Lower leg skin (tissue), 3 donors: ENCODE measurements at regions not wholly inside any gene's neighbourhood (a gene's known extent, or its start where the extent isn't known, plus 50 kb on each side); places are given as distances from the start of the nearest gene placed in this dataset.

Experiments used
- POLR2A ChIP-seq, 2 donors: fragments of 450-650 bp; IDR thresholded peaks; one replicate each; pipeline ENCODE4 v1.6.1; 2016 to 2017; ENCODE audit warnings: antibody characterized with exemption in 2 of 2, mild to moderate bottlenecking in 1 of 2, moderate library complexity in 1 of 2
- TF ChIP-seq, protein P1 (sequence below), 3 donors: fragments of 450-650 bp; IDR thresholded peaks; one replicate each; pipeline ENCODE4 v1.5.1; 2016; ENCODE audit warnings: antibody characterized with exemption in 3 of 3, mild to moderate bottlenecking in 3 of 3, moderate library complexity in 2 of 3

DNA sequence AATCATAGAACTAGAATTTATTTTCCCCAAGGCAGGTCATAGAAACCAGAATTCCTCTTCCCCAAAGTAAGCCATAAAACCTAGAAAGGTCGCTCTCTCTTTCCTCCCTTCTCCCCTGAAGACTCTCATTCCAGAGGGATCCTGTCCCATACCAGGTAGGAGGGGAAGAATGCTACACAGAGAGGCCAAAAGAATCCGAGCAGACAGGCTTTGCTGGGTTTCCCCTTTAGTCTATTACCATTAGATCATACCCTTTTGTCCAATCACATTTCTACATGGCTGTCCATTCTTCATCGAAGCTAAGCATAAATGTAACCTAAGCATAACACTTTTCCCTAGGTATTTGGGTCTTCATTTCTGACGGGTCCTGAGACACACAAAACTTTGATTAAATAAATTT is 204.5 kb downstream of the SPTSSA start:
- TF ChIP-seq, protein P1, sequence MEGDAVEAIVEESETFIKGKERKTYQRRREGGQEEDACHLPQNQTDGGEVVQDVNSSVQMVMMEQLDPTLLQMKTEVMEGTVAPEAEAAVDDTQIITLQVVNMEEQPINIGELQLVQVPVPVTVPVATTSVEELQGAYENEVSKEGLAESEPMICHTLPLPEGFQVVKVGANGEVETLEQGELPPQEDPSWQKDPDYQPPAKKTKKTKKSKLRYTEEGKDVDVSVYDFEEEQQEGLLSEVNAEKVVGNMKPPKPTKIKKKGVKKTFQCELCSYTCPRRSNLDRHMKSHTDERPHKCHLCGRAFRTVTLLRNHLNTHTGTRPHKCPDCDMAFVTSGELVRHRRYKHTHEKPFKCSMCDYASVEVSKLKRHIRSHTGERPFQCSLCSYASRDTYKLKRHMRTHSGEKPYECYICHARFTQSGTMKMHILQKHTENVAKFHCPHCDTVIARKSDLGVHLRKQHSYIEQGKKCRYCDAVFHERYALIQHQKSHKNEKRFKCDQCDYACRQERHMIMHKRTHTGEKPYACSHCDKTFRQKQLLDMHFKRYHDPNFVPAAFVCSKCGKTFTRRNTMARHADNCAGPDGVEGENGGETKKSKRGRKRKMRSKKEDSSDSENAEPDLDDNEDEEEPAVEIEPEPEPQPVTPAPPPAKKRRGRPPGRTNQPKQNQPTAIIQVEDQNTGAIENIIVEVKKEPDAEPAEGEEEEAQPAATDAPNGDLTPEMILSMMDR (IDR thresholded peaks at IDR 0.05): no peak
- TF ChIP-seq POLR2A (IDR thresholded peaks at IDR 0.05): no peak
